HG03103 (cell line): ENCODE measurements at regions not wholly inside any gene's neighbourhood (a gene's known extent, or its start where the extent isn't known, plus 50 kb on each side); places are given as distances from the start of the nearest gene placed in this dataset.
A peak's percentile ranks its signal among the peaks of the same experiment; 100 is the strongest.
"Not testable (repeated sequence)": the region's sequence is repeated elsewhere in the genome, so short reads cannot be mapped to it uniquely, and the experiment has no call there.

ENCODE experiments used
- ATAC-seq: cut with Tn5 transposase; IDR thresholded peaks from one replicate; pipeline ENCODE4 v1.9.1; 2021; ENCODE audit warnings: low read depth; ENCODE audit not compliant: unreplicated experiment

DNA sequence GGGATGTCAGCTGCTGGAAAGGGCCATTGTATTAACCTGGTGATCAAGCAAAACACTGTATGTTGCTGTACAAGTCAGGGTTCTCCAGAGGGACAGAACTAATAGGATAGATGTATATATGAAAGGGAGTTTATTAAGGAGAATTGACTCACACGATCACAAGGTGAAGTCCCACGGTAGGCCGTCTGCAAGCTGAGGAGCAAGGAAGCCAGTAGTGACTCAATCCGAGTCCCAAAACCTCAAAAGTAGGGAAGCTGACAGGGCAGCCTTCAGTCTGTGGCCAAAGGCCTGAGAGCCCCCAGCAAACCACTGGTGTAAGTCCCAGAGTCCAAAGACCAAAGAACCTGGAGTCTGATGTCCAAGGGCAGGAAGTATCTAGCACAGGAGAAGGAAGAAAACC, 116.0 kb upstream of the DAP start:
- ATAC-seq = not testable (repeated sequence)

DNA sequence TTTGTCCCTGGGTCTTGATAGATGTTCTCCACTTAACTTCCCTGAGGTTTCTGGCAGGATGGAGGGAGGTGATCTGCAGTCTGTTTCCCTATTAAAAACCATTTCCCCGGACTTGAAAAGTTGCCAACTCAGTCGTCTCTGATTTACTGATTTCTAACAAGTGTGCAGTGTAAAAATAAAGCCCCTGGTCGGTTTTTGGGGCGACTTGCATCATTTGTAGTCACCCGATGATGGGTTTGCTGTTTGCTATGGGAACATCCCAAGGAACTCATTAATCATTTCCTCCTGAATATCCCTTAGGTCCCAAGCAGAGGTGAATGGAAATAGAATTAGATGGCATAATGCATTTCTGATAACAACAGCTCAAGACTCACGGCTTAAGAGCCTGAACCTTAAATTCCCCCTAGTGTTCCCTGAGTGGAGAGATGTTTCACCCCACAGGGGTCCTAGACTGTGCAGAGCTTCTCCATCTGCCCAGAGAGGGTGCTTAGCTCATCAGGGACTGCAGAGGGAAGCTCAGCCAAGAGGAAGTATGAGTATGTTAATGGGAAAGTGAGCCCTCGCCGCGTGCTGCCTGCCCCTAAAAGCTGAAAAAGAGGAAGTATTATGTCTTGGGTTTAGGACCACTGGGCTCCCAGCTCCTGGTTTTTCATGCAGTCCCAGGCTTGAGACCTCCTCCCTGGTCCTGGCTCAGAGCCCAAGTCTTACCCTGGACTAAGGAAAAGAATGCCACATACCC, 115.1 kb upstream of the DAP start:
- ATAC-seq = no peak

DNA sequence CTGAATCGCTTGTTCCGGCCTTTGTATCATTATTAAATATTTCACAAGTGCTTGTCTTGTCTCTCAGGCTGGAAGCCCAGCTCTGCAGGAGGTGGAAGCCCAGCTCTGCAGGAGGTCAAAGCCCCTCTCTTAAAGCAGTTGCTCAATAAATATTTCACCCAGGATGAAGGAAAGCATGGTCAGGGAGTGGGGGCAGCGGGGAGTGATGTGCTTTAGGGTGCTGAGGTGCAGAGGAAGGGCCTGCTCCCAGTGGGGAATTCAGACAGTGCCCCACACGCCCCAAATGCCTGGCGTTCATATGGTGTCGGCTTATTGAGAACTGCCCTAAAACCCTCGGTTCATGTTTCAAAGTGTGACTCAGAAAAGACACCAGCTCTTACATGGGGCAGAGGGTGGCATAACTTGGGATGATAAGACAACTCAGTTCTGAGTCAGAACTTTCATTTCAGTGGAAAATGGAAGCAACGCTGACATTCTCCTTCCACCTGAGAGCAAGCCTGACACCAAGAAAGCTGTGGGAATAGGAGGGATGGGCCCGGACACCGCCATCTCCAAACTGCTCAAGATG, 114.3 kb upstream of the DAP start:
- ATAC-seq = no peak

DNA sequence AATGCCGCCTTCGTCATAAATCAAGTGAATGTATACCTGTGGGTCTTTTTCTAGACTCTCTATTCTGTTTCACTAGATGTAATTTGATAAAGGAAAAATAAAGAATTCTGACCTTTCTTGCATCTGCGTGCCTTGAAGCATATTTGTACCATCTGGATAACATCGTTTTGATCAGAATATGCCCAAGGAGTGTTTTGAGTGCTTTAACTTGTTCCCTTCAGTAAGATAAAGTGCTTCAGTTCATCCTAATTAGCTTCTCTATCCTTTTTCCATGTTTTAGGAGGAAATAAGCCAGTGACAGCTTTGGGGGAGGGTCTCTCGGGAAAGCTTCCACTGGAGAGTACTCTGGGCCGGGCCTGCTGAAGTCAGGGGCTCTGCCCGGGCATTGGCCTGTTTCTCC, 113.5 kb upstream of the DAP start:
- no peak for ATAC-seq

DNA sequence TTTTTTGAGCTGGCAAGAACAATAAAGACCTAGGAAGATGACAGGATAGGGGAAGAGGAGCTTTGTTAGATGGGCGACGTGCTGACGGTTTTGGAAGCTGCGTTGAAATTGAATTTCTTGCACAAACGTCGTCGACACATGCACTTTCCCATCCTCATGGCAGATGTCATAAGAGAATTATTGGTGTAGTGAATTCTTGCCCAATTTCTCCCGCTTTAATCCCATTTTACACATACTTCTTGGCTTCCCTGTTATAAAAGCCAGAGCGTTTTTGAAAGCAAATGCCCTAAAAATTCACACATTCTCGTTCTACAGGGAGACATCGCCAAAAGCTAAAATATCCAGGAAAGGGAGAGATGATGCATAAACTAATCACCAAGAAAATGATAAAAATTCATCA, 109.8 kb upstream of the DAP start:
- ATAC-seq = no peak

DNA sequence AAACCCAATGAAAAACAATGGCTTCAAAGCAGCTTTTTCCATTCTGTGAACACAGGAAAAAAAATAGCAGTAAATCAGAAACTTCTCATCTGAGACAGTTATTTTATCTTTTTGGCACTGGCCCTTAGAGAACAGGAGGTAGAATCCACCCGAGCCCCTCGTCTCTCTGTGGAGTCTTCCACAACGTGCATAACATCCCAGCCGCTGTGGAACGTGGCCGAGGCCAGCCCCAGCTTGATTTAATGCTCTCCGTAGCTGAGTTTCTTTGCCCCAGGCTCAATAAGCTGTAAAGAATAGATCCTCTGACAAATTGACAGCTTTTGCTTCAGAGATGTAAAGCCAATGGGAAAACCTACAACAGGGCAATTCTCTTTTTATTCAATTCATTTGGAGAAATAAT, 107.9 kb upstream of the DAP start:
- no peak for ATAC-seq

DNA sequence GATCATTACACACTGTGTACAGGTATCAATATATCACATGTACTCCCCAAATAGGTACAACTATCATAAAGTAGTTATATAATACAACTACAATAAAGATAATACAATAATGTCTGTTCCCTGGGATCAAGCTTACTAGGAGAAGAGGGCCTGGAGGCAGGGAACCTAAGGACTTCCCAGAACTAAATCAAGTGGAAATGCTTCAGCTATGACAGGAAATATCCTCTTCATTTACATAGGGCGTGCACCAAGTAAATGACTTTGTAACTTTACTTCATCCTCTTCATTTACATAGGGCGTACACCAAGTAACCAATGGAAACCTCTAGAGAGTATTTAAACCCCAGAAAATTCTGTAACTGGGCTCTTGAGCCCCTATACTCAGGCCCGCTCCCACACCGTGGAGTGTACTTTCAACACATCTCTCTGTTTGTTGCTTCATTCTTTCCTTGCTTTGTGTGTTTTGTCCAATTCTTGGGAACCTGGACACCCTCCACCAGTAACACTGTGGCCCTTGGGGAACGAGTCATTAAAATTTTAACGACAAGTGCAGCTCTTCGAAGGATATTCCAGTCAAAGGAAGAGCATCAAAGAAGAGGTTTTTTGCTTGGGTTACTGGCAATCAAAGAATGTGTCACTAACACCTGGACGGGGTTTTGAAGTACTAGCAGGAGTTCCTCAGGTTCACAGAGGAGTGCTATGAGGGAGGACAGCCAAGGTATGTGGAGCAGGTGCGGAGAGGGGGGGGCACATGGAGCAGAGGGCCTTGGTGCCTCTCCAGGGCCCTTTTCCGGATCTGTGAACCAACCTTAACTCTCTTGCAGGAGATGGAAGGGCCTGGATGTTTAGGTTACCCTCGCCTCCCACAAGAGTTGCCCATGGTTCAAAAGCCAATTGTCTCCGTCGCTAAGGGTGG, 106.6 kb upstream of the DAP start:
- ATAC-seq = no peak

DNA sequence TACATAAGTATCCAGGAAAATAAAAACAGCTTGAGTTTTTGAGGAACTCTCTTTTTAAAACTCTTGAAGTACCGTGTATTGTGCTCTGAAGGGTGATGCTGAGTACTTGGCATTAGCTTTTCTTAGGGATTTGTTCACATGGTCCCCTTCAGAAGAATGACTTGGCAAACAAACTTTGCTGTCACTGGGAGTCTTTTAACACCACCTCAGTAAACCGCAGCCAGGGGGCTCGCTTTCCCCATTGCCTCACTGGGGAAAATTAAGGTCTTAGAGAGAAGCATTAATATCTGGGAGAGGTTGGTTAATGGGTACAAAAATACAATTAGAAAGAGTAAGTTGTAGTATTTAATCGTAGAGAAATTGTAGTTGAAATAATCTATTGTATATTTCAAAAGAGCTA, 105.9 kb upstream of the DAP start:
- no peak for ATAC-seq

DNA sequence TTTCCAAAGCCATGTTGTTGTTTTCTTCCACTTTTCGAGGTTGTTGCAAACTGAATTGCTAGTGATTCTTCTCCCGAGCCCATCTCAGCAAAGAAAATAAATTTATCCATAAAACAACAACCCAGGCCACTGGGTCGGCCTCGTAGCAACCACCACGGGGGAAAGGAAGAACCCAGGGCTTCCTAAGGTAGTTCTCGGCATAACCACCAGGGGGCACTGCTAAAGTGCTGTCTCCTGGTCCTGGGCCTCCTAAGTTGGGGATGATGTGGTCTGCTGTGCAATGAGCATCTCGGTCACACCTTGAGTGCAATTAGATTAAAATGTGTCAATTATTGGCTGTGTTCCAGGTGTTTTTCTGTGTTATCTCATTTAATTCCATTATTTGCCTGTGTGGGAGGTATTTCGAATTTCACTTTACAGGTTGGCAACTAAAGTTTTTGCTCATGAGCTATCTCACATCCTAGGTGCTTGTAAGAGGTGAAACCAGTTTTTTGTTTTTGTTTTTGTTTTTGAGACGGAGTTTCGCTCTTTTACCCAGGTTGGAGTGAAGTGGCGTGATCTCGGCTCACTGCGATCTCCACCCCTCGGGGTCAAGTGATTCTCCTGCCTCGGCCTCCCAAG, 102.8 kb upstream of the DAP start:
- peak; percentile 92 for ATAC-seq

DNA sequence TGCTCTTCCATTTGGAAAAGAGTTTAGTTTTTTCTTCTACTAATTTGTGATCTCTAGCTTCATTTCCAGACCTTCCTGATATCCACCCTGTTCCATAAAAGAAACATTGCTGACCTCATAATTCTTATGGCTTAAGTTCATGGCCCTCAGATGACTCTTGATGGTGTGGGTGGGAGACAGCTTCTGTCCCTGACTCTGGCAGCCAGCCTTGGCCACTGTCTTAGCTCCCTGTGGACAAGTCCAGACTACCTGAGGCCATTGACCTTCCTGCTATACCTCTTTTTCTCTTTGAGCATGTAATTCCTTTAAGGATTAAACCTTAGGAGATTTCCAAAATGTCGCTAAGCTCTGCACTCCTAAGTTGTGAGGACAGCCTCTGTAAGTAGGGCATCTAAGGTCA, 101.1 kb upstream of the DAP start:
- no peak for ATAC-seq

DNA sequence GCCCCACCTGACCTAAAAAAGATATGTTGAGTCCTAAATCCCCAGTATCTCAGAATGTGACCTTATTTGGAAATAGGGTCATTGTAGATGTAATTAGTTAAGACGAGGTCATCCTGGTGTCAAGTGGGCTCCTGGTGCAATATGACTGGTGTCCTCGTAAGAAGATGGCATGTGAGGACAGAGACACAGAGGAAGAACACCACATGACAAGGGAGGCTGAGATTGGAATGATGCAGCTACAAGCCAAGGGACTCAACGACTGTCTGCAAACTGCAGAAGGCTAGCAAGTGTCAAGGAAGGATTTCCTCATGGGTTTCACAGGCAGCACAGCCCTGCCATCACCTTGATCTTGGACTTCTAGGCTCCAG, 100.4 kb upstream of the DAP start:
- no peak for ATAC-seq

DNA sequence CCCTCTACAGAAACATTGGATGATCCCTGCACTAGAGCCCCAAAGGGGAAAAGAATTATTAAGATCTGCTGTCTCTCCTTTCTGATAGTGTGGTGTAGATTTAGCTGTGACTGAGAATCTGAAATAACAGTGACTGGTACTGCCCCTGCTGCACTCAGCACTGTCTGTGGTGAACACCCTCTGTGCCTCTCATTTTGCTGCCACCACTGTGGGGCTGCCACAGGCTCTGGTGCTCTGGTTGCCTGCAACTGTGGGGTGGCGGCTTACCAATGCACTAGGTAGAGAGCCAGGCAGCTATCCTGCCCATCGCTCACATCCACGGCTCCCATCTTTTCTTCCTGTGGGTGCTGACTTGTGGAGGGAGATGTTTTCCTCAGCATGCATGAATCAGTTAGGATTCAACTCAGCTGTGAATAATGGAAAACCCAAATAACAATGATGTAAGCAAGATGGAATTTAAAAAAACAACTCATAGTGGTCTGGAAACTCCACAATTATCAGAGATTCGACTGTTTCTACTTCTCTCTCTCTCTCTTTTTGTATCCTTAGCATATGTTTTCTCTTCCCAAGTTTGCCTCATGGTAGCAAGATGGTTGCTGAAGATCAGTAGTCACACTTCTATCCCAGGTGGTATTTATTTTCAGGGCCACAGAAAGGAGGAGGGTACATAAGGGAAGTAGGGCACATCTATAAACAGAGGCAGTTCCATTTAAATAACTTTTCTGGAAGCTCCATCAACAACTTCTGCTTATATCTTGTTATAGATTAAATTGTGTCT, 99.8 kb upstream of the DAP start:
- ATAC-seq = no peak

DNA sequence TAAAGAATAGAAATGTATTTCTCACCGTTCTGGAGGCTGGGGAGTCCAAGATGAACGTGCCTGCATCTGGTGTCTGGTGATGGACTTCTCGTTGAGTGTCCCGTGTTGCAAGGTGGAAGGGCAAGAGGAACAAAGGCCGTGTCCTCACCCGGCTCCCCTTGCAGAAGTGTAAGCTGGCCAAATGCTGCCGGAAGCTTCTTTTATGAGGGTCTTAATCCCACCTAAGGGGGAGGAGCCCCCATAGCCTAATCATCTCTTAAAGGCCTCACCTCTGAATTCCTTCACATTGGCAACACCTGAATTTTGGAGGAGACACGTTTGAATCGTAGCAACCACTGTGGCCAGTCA, 99.1 kb upstream of the DAP start:
- ATAC-seq = no peak

DNA sequence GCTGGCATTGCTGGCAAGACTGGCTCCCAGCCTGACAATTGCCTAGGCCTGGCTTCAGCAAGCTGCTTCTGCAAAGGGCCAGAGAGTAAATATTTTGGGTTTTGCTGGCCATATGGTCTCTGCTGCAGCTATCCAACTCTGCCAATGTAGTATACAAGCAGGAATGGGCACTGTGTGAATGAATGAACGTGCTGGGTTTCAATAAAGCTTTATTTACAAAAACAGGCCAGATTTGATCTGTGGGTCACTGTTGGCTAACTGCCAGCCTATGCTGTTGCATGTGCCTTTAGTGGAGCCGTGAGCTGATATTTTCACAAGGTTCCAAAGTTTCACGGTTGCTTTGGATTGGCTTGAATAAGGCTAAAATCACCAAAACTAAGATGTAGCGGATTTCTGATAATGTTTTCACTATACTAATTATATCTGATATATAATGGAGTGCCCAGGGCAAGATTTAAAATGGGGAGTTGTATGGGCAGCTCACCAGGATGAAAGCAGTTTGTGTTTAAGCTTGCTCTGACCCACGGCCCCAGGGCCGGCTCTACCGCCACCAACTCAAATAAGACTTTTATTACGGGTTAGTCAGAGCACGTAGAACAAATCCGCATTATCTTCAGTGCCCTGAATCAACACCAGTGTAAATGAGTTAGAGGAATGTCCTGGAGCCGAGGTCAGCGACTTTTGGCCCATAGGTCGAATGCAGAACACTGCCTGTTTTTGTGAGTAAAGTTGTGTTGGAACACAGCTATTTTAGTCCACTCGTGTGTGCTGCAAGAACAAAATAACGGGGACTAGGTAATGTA, 98.6 kb upstream of the DAP start:
- no peak for ATAC-seq

DNA sequence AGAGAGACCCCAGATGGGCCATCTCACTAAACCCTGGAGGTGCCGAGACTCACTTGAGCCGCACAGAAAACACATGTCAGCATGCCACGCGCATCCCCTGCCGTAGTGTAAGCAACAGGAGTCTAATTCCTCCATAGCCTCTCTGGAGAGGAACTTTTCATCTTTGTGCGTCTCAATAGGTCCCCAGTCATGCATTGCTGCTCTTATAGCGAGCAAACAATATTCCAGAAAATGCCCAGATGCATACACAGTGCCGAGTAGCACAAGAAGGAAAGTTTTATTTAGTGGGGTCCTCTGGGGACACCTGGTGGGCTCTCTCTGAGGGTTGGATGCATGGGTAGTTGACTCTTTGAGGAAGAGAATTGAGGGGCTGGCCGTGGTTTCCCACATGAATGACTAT, 97.9 kb upstream of the DAP start:
- ATAC-seq = no peak

DNA sequence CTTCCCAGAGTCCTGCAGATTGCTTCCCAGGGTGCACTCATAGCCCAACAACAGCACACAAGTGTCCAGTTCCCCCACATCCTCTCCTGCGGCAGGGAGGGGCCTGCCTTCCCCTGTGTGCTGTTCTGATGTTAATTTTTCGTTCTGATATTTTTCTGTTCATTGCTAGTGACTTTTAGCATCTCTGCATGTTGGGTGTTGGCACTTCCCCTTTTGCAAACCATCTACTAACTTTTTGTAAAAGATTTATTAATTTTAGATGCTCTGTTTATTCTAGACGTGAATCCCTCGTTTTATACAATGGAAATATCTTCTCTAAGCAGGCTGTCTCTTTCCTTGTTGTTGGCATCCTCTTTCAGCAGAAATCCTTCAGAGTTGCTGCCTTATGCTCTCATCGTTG, 97.3 kb upstream of the DAP start:
- ATAC-seq = no peak

DNA sequence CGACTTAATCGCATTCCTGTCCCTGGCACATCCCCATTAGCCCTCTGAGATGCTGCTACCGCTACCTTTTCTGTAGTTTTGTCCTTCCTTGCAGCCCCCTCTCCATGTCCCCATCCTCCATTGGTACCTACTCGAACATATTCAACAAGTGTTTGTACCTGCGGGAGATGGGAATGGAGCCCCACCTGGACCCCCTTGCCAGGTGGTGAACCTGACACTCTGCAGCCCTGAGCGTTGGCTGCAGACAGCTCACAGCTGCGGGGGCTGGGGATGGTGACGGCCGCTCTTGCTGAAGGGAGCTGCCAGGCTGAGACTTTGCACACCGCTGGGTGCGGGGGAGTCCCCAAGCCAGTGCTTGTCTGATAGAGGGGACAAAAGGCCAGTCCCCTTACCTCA, 96.3 kb upstream of the DAP start:
- ATAC-seq = no peak

DNA sequence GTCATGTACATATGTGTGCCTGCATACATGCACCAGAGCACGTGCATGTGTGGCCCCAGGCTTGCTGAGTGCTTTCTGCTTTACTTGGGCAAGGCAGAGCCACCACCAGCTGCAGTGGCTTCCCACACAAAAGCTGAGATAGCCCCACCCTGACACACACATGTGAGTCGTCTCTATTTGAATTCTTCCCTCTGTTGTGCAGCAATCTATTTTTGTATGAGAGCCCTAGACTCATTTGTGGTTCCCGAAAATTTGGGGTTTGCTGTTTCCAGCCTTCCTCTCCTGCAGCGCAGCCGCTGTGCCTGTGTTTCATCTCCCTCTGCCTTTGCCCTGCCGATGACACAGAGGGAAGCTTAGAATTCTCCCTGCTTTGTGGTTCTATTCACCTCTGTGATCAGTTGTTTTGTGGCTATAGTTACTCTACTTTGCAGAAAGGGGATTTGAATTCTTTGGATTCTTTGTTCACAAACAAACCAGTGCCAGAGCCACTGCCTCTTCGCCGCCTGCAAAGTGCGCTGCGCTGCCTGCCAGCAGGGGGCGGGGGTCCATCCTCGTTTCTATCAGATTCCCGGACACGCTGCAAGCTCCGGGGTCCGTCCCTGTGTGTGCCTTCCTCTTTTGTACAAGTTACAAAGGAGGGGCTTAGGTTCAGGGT, 95.8 kb upstream of the DAP start:
- no peak for ATAC-seq

DNA sequence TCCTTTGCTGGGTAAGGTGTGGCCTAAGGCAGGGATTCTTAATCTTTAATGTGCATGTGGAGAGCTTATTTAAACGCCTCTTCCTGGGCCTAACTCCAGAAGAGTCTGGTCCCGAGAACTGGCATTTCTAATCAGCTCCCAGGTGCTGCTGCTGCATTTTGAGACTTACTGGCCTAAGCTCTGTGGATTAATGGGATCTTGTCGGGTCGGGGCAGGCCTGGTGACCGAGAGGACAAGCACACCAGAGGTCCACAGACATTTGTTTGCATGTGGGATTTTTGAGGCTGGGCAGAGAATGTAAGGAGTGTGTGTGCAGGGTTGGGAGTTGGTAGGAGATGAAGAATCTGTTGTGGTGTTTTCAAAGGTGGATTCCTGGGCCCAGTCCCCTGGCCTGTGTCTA, 95.0 kb upstream of the DAP start:
- no peak for ATAC-seq
